ENCODE measurements at regions not wholly inside any gene's neighbourhood (a gene's known extent, or its start where the extent isn't known, plus 50 kb on each side); places are given as distances from the start of the nearest gene placed in this dataset.
A peak's percentile ranks its signal among the peaks of the same experiment; 100 is the strongest.

- Histone ChIP-seq H3K9me3 (replicated peaks in 1 of 2; ENCODE audit: control insufficient read depth in 1 of 2, insufficient read depth in 1 of 2, low read length in 2 of 2) (no peaks in the 10 kb centered on the region), H2AFZ (ENCODE audit: insufficient read depth, low read depth, low read length, poor library complexity, severe bottlenecking) (no peak overlapping the region), H3K4me2 (replicated peaks; ENCODE audit: extremely low read depth, low read length, poor library complexity, severe bottlenecking) (no peak overlapping the region), H3K36me3 (replicated peaks in 1 of 2; ENCODE audit: control insufficient read depth in 1 of 2, insufficient read depth in 2 of 2, low read length in 2 of 2) (no peaks in the 10 kb centered on the region), H3K4me1 (ENCODE audit: control insufficient read depth in 1 of 2, insufficient read depth in 2 of 2, low read length in 2 of 2) (peaks cover 19 to 33% of the 10 kb centered on the region in 2 donors), H3K79me2 (ENCODE audit: insufficient read depth, low read length) (no peaks in the 10 kb centered on the region), H3K27me3 (ENCODE audit: control insufficient read depth in 2 of 2, insufficient read depth in 2 of 2, low read length in 2 of 2) (no peaks in the 10 kb centered on the region), H4K20me1 (ENCODE audit: insufficient read depth, low read length) (no peaks in the 10 kb centered on the region), H3K27ac (ENCODE audit: low read depth in 1 of 2, low read length in 2 of 2) (peak overlapping the region in 1 of 2 donors; percentile 21), H3K4me3 (replicated peaks in 1 of 3; ENCODE audit: low read depth in 2 of 3, low read length in 3 of 3) (no peak overlapping the region), H3K9ac (ENCODE audit: insufficient read depth, low read length, poor library complexity, severe bottlenecking) (no peak overlapping the region)
- intact Hi-C loops (cut with micrococcal nuclease) = no loop called here
- H3K9me3 Mint-ChIP-seq = peaks cover 8 to 17% (median 10%) of the 10 kb centered on the region in 7 donors
- no CpG with 5 or more reads among the region's 1 CpG for WGBS (ENCODE audit: insufficient coverage)
- peaks cover 1% of the 10 kb centered on the region in 2 donors for H3K36me3 Mint-ChIP-seq
- peak overlapping the region in 2 of 7 donors; percentile 59 to 62 for H3K27ac Mint-ChIP-seq
- no peak overlapping the region for H3K4me3 Mint-ChIP-seq
- no peak for TF ChIP-seq CTCF (IDR thresholded peaks at IDR 0.05)
- H3K27me3 Mint-ChIP-seq (ENCODE audit: low read depth in 3 of 3) = peaks cover 0 to 1% (median 0%) of the 10 kb centered on the region in 3 donors
- peaks cover 25% of the 10 kb centered on the region for H3K4me1 Mint-ChIP-seq
- peak; percentile 72 to 92 (median 91) for DNase-seq
These were observed 433.2 kb downstream of the MAT2B start for GRCh38 chr5:163938595-163938994.

- 80% methylated on average over 1 of the region's 4 CpGs for WGBS (ENCODE audit: insufficient coverage)
These were observed 435.7 kb downstream of the MAT2B start for GRCh38 chr5:163941079-163941478.

More at GRCh38 chr5:163941079-163941478, 435.7 kb downstream of the MAT2B start:
- intact Hi-C loops (cut with micrococcal nuclease) = loop anchor here in 1 of 2 donors (10.0 kb wide), 1 partner anchor 46 kb away; no protein-coding TSS in a partner anchor
- Mint-ChIP-seq H3K9me3 (peaks cover 0 to 2% (median 0%) of the 10 kb centered on the region in 7 donors), H3K4me3 (no peak overlapping the region), H3K27me3 (ENCODE audit: low read depth in 3 of 3) (no peaks in the 10 kb centered on the region), H3K27ac (no peak overlapping the region), H3K36me3 (no peaks in the 10 kb centered on the region), H3K4me1 (peaks cover 29% of the 10 kb centered on the region)
- no peak for DNase-seq
- no peak for TF ChIP-seq CTCF (IDR thresholded peaks at IDR 0.05)
- Histone ChIP-seq H2AFZ (ENCODE audit: insufficient read depth, low read depth, low read length, poor library complexity, severe bottlenecking) (no peak overlapping the region), H3K36me3 (replicated peaks in 1 of 2; ENCODE audit: control insufficient read depth in 1 of 2, insufficient read depth in 2 of 2, low read length in 2 of 2) (no peaks in the 10 kb centered on the region), H3K4me3 (replicated peaks in 1 of 3; ENCODE audit: low read depth in 2 of 3, low read length in 3 of 3) (no peak overlapping the region), H4K20me1 (ENCODE audit: insufficient read depth, low read length) (no peaks in the 10 kb centered on the region), H3K4me1 (ENCODE audit: control insufficient read depth in 1 of 2, insufficient read depth in 2 of 2, low read length in 2 of 2) (peaks cover 24 to 38% of the 10 kb centered on the region in 2 donors), H3K79me2 (ENCODE audit: insufficient read depth, low read length) (no peaks in the 10 kb centered on the region), H3K4me2 (replicated peaks; ENCODE audit: extremely low read depth, low read length, poor library complexity, severe bottlenecking) (no peak overlapping the region), H3K9me3 (replicated peaks in 1 of 2; ENCODE audit: control insufficient read depth in 1 of 2, insufficient read depth in 1 of 2, low read length in 2 of 2) (no peaks in the 10 kb centered on the region), H3K9ac (ENCODE audit: insufficient read depth, low read length, poor library complexity, severe bottlenecking) (no peak overlapping the region), H3K27ac (ENCODE audit: low read depth in 1 of 2, low read length in 2 of 2) (no peak overlapping the region), H3K27me3 (ENCODE audit: control insufficient read depth in 2 of 2, insufficient read depth in 2 of 2, low read length in 2 of 2) (no peaks in the 10 kb centered on the region)

All from CD14-positive monocyte (primary cell).